ENCODE measurements at regions not wholly inside any gene's neighbourhood (a gene's known extent, or its start where the extent isn't known, plus 50 kb on each side); places are given as distances from the start of the nearest gene placed in this dataset.

DNA sequence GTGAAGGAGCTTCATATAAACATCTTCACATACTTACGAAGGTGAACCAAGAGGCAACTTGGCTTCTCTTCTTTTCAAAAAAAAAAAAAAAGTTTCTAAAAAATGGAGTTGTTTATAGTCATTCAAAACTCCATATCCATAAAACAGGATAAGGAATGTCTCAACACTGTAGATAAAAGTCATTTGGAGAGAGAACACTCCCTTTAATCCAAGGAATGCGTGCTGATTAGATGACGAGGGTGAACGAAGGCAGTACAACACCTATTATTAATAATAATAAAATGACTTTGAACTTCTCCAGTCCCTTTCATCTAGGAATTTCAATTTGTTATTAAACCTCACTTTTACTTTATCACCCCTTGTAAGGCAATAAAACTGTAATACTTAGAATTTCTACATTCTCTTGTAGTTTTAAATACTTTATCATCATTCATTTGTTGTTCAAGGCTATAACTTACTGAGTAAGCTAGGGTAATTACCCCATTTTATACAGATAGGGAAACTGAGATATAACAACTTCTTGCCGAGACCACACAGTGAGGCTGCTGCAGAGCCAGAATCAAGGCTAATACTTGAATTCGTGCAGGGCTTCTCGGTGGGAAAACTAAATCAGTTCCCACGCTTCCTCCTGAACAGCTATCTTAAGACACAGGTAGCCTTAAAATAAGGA is 377.1 kb downstream of the EFNA5 start:
- no peak for DNase-seq (ENCODE audit: low spot score)

DNA sequence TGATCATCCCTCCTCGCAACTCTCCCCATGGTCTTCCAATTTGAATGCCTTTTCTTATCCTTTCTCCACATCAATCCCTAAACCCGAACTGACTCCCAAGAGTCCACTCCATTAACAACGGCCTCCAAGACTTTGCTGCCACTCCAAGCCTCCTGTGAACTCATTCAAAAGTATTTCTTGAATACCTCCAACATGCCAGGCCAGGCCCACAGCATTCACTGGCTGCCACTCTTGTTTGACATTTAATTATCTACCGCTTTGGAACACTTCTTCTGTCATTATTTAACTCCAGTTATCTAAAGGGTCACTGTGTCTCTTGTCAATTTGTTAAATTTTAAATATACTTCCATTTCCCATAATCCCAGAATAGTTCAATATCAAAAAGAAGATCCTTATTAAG is 378.9 kb downstream of the EFNA5 start:
- DNase-seq (ENCODE audit: low spot score) = no peak

DNA sequence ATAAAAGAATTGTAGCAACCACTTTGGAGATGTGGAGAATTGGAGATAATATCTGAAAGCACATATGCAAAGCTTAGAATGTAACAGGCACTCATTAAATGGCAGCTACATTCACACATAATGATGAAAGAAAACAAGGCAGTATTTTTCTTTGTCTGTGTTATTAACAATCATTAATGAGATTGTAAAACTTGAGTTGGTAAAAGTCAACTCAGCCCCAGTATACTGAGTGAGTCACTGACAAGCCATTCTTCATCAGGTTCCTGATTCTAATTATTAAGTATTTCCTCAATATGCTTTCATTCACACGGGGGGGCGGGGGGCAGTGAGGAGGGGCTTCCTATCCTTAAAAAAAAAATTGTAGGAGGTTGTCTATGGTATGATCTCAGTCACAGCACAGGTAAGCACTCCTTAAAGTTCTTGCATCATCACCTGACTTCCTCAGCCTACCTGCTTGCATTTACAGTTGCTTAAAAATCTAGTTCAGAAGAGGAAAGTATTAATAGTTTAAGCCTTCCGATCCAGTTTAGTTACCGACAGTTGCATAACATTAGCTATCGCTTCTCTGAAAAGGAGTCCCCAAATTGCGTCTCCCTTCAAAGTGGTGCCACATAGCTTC is 379.8 kb downstream of the EFNA5 start:
- DNase-seq (ENCODE audit: low spot score) = no peak

DNA sequence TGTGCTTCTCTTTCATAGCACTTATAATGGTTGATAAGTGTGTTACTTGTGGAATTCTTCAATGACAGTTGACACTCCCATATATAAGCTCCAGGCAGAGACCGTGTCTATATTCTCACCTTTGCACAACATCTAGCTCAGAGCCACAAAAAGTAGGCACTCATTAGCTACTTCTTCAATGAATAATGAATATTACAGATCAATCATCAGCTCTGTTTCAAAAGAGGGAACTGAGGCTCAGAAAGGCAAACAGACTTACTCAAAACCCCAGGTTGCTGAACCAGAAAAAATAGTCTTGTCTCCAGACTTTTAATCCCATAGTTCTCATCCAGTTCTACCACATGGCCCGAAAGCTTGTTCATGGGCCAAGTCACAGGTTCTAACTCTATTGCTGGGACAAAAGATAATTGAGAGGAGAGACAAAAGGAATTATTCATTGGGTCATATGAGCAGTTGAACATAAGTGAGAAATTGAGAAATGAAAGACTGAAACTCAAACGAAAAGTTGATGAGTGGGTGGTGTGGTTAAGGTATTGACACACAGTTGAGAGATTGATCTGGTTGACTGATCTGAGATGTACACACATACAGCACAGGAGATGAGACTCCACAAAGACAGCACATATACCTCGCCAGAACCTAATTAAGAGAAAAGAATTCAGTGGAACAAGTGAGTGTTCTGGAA is 381.6 kb downstream of the EFNA5 start:
- DNase-seq (ENCODE audit: low spot score) = no peak

DNA sequence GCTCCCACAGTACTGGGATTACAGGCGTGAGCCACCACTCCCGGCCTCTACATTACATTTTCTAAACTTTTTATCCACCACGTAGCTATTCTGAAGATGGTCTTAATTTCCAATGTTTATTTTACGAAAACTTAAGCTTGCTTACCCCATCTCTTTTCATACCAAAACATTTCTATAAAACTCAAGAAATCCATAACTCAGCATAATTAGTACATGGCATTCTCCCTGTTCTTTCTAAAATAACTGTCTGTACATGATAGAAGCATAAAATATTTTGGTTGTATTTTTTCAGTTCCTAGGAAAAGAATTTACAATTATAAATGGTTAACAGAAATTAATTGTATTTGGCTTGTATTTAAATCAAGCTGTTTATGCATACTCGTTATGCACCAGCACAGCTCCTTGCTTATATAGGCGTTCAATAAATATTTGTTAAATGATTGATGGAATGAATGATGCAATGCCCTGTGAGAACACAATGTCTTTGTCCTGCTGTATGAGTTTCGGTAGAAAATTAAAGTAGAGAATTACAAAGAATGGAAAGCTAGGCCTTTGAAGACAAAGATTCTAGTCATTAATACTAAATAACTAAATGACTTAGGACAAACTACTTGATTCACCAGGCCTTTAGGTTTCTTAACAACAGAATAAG is 384.2 kb downstream of the EFNA5 start:
- DNase-seq (ENCODE audit: low spot score) = no peak

DNA sequence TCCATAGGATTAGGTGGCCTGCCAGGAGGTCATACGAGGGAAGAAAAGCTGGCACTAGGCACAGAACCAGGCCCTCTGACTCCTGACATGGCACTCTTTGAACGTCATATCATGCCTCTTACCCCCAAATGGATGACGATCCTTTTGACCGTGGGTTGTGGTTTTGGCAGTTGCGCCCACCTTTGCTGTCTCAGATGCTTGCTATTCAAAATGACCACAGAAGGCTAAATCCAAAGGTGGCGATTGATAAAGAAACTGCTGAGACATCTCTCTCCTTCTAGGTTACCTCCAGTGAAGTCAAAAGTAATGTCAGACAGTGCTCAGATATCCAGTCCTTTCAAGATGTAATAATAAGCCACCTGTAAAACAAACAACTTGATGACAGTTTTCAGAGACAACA is 385.0 kb downstream of the EFNA5 start:
- DNase-seq (ENCODE audit: low spot score) = no peak

DNA sequence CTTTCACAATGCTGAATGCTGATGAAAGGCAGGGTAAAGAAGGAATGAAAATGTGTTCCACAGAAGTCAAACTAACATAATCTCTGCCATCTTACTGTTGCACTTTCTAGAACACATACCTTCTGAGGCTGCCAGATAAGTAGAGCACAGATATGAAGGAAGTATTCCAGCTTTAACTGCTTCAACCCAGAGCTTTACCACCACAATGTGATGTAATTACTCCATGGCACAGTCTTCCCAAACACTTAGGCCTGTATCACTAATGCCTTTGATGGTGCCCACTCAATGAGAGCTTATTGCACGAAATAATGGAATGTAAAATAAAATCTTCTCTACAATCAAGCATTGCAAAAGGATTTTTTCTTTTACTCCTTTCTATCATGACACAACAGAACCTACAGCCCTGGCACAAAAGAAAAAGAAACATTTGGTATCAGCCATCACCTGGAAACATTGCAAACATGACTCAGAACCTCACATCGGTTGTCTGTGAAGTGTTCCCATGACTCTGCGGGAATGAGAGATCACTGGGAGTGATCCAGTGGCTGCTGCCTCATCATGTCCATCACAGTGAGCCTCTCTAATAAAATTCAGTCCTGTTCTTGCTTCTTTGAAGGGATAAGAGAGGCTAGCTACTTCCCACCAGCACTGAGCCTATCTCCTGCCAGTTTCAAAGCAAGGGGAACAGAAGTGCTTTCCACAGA is 385.8 kb downstream of the EFNA5 start:
- no peak for DNase-seq (ENCODE audit: low spot score)

DNA sequence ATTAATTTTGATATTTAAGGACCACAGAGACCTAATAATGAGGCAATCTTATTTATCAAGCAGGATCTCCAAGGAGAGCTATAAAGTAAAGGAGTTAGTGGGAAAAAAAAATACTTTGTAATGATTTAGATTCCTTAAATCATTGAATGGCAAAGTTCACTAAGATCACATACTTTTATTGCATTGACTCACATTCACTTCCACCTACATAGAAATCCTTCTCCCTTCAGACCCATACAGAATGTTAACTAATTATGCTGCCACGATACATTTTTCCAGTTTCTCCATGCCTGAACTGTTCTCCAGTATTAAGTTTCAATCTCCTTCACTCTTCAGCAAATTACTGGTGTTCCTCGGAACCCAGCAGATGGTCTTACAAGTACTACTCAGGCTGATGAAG is 388.7 kb downstream of the EFNA5 start:
- DNase-seq (ENCODE audit: low spot score) = no peak

DNA sequence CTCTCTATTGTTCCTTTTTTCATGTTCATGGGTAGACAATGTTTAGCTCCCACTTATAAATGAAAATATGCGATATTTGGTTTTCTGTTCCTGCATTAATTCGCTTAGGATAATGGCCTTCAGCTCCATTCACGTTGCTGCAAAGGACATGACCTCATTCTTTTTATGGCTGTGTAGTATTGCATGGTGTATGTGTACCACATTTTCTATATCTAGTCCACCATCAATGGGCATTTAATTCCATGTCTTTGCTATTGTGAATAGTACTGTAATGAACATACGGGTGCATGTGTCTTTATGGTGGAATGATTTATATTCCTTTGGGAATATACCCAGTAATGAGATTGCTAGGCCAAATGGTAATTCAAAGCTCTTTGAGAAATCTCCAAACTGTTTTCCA is 392.0 kb downstream of the EFNA5 start:
- DNase-seq (ENCODE audit: low spot score) = no peak

DNA sequence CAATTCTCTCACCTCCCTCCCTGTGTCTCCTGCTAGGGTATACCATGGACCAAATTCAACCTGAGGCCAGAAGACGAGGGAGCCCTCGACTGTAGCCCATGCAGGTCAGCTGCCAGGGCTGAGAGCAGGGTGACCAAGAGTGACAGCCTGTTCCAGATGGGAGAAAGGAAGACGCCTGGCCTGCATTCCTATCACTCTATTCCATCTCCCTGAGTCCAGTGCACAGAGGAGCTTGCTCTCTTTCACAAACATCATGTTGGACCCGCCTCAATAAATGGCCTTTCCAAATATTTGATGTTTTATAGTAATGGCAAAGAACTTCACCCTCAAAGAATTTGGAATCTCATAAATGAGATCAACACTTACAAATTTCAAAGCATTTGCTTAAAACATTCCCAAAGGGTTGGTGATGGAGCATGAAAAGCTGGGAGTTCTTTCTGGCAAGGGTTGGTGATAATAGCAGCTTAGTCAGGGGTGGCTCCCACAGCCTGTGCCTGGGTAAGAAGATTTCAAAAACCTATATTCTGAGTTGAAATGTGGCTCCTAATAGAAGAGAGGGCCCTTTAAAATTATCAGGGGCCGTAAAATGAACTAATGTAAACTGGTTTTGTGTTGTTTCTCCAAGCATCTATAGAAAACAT is 393.1 kb downstream of the EFNA5 start:
- no peak for DNase-seq (ENCODE audit: low spot score)

DNA sequence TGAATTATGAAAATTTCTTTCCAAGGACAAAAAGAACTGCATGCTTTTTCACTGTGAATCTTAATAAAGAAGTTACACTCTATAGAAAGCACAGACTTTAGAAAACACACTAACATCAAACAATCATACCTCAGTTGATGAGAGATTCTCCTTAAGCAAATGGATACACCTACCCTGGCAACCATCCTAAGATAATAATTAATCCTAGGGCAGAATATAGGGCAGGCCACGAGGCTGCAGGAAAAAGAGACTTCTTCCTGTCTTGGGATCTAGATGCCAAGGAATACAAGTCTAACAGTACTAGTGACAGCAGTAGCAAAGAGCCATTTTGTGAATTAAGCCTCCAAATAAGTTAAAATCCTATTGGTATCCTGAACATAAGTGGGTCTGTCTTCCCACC is 395.4 kb downstream of the EFNA5 start:
- no peak for DNase-seq (ENCODE audit: low spot score)

DNA sequence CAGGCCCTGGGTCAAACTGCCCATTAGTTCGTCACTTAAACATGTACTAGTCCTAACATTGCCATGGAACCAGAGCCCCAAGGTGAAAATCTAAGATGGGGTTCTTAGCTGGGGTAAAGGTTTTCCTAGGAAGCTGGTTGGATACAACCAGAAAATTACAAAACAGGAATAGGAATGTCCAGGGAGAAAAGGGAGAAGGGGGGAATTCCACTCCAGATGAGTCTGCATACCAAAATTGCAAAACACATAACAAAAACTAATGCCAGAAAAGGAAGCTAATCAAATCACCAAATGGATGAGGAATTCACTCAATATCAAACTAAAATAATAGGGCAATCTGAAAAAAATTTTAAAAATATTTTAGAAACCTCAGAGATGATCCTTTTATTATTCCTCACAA is 396.2 kb downstream of the EFNA5 start:
- no peak for DNase-seq (ENCODE audit: low spot score)

DNA sequence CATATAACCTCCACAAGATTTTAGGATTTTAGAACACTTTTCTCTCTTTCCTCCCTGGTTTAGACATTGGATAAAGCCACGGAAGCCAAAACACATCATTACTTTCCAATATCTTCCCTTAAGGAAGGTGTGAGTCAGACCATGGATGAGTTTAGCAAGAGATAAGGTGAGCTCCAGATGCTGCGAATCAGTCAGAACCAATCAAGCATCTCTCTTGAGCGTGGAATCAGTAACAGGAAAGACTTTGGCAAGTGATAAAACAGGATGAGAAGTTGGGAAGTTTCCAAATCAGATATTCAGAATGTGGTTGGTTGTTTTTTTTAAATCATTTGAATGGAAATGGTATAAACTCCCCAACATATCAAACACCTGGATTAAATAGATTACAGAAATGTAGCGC is 397.8 kb downstream of the EFNA5 start:
- no peak for DNase-seq (ENCODE audit: low spot score)

DNA sequence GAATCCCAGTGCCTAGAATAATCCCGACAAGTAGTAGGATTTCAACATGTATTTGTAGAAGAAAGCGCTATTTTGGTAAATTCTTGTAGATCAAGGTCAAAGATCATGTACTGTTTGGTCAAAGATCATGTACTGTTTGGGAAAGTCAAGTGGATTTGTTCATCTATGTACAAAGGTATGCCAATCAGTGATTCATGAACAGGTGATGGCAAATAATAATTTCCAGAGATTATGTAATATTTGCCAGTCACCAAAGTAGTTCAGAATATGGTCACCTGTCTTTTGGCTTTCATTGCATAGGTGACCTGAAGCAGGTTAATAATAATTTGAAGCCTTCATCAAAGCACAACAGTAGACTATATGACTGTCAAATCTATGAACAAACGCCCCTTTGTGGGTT is 398.2 kb downstream of the EFNA5 start:
- DNase-seq (ENCODE audit: low spot score) = no peak

DNA sequence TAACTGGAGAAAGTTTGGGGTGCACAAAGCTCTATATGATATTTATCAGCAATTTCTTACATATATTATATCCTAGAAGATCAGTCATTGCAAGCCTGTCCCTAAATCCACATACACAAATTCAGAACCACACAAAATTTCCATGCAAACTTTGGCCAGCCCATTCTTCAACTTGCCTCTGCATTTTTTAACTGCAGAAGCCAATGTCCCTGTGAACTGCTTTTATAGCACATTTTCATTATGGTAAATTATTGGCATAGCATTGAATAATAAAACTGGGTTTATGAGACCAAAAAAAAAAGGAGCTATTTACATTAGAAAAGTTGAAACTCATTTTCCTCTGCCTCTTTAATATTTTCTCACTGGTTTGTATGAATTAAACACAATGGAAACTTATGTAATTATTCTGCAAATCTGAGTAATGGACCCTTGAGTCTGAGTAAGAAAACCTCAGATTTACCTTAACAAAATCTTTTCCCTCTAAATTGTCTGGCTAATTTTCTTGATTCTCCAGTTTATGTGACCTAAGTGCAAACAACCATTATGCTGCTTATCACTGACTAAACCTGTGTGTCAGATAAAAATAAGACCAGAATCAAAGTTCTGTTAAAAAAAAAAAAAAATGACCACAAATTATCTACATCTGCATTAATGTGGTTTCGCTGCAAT is 398.9 kb downstream of the EFNA5 start:
- no peak for DNase-seq (ENCODE audit: low spot score)

DNA sequence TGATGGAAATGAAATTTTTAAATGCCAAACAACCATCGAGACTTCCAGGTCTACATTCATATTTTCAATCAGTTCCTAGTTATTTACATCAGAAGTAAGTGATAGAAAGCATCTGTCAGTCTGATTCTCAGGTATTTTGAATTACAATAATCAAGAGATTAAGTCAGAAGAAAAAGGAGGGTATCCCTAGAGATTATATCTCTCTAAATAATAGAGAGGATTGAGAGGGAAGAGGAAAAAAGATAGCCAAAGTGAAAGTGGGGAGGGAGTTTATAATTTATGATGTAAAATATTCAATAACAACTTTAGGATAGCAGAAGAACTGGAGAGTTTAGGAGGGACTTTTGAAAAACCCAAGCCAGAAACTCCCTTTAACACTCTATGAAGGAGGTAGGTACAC is 400.2 kb downstream of the EFNA5 start:
- no peak for DNase-seq (ENCODE audit: low spot score)

DNA sequence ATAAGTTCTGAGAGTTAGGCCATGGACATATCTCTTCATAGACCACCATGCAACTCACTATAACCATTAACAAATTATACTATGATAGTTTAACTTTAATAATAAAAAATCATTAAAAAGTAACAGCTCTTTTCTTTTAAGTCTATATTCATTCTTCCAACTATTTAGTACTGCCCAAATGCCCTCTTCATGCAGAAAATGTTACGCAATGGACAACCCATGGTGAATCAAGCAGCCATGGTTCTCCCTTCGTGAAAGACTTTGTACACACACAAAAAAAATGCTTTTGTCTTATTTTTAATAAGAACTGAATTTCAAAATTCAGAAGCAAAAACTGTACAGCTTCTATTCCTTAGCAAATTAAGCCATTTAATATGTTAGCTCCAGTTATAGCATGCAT is 401.1 kb downstream of the EFNA5 start:
- no peak for DNase-seq (ENCODE audit: low spot score)

DNA sequence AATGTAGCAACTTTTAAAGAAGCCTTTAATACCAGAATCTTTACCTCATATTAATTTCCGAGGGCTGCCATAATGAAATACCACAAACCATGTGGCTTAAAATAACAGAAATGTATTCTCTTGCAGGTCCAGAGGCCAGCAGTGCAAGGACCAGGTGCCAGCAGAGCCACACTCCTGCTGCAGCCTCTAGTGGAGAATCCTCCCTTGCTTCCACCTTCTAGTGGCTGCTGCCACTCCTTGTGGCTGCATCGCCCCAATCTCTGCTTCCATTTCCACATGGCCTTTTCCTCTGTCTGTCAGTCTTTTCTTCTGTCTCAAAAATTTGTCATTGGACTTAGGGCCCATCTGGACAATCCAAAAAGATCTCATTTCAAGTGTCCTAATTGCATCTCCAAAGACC is 401.5 kb downstream of the EFNA5 start:
- peak; percentile 23 for DNase-seq (ENCODE audit: low spot score)

DNA sequence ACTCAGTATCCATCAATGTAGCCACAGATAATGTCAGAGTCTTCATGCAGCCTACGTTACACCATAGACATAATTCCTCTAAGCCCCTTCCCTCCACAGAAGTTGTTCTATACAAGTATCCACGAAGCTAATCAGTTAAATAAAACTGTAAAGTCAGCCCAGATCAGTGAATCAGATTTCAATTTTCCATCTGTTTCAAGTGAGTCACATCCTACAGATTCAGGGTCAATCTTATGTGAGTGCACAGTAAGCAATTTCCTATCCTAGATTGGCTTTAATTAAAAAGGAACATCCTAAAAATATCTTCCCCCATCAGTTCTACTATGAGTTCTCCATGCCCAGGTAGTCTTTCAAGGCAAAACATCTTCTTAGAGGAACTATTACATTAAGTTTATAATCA is 402.5 kb downstream of the EFNA5 start:
- DNase-seq (ENCODE audit: low spot score) = no peak

DNA sequence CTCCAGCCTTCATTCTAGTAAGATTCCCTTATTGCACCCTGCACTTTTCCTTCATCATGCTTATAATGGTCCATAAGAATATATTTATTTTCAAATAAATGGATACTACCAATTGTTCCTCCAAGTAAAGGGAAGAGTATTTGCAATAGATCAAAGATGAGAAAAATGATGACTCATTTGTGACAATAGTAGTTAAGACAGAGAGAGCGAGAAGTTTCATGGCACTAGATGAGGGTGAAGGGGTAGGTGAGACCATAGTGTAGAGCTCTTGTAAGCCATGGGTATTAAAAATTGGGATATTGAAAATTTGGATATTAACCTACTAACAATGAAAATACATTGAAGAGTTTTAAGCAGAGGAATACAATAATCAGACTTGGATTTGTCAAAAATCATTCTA is 404.6 kb downstream of the EFNA5 start:
- DNase-seq (ENCODE audit: low spot score) = no peak

DNA sequence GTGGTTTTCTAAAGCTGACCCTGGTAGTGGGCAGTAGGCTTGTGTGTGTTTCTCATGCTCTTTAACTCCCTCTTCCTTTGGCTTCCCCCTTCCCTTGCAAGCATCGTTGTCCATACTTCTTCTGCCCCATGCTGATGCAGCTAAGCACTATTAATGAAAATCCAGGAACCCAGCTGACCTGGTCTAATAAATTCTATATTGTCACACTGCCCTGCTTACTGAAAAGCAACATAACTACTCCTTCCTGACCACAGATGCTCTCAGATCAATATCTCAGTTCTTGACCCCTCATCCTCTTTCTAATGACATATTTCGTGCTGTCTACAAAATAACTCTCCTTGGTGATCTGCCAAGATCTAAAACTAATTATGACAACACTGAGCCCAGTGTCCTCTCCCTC is 405.5 kb downstream of the EFNA5 start:
- DNase-seq (ENCODE audit: low spot score) = no peak
